ENCODE measurements at regions not wholly inside any gene's neighbourhood (a gene's known extent, or its start where the extent isn't known, plus 50 kb on each side); places are given as distances from the start of the nearest gene placed in this dataset.

DNA sequence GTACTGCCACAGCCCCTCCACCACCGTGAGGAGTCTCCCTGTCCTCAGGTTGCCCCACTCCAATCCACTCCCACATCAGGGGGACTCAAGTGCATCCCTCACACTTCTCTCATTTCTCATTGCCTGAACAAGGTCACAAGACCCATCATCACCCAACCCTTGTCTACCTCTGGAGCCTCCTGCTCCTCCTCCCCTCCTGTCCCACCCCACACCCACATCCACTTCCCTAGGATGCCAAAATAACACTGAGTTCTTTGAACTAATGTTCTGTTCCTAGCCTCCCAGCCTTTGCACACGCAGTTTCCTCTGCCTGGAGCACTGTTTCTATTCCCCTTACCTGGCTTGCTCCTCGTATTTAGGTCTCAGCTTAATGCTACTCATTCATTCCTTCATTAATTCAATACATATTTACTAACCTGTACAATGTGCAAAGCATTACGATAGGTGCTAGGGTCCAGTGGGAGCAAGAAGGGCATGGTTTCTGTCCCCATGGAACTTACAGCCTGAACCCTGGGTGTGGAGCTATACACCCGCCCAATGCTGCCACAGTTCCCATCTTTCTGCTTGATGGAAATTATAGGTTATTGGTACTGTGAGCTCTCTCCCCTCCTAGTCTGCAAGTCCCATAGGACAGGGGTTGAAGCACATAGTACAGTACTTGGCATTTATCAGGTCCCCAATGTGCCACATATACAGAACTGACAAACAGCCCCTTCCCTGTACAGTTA is 96.1 kb upstream of the GRIK3 start:
- DNase-seq = no peak

DNA sequence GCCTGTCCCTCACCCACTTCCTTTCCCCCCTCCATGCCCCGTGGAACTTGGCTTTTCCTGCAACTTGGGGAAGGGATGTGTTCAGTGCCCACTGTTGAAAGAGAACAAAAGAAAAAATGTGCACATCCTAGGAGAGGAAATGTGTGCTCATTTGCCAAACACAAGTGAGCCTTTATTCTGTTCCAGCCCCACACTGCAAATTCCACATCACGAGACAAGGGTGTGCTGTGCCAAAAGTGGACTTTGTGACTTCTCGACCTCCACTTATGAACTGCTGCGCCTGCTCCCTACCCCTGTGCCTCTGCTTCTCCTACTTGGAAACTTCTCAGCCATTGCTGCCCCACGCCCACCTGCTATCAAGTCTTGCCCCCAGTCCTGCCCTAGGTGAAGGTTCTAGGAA is 97.0 kb upstream of the GRIK3 start:
- no peak for DNase-seq

DNA sequence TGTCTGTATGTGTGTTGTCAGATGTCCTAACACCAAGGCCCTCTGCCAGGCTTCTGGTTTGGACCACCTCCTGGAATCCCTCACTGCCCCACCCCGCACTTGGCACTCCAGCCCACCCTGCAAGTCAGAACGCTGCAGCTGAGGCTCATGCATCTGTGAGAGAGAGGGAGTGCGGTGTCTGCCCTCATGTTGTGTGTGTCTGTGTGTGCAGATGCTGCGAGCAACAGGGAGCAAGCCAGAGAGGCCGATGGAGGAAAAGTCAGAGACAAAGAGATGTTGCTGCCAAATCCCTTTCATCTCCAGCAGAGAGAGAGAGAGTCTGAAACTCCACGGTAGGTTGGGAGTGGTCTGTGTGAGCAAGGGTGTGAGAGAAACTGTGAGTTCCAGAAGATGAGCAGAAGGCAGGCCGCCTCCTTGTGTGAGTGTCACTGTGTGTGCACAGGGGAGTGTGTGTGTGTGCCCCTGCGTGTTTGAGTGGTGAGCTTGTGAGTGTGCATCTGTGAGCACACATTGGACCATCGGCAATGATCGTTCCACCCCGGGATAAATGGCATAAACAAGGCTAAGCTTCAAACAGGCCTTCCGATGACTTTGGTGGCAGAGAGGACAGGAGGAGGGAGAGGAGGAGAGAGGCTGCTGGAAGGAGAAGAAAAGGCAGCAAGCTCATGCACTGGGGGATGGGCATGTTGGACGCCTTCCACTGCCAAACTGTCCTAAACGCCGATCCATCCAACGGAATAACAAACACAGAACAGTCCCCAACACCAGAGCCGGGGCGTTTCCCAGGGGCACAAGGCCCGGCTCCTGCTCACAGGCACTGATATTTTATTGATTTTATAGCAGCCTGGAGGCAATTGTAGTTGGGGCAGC is 99.2 kb upstream of the GRIK3 start:
- no peak for DNase-seq

GRCh38 chr1:37134599-37134998 is 100.3 kb upstream of the GRIK3 start:
- DNase-seq = no peak

DNA sequence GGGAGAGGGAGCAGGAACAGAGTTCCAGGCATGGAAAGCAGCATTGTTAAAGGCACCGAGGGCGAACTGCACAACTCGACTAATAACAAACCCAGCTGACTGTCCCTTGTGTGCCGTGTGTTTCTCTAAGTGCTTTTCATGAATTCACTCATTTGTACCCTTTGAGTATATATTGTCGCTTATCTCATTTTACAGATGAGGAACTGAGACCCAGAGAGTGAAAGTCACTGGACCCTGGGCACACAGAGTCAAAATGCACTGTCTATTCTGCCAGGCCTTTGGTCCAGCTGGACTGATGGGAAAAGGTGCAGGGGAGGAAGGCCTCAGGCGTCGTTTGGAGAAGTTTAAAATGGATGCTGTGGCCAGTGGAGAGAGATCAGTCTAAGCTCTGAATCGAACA is 100.7 kb upstream of the GRIK3 start:
- no peak for DNase-seq

DNA sequence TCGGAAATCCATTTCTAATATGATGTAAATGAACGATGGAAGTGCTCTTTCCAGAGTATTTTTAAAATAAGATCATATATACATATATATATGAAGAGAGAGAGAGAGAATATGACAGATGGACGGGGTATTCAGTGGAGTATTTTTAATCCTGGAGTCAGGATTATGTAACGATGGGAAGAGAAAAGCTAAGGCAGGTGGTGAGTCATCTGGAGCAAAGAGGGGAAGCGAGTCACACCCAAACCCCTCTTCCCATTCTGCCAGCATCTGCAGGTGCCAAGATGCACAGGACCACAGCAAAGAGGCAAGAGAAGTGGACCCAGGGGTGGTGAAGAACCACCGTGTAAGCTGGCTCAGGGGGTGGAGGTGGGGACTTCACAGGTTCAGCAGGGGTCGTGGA is 102.7 kb upstream of the GRIK3 start:
- DNase-seq = no peak

GRCh38 chr1:37137601-37138000 is 103.3 kb upstream of the GRIK3 start:
- no peak for DNase-seq

GRCh38 chr1:37143800-37144199 is 109.5 kb upstream of the GRIK3 start:
- no peak for DNase-seq

DNA sequence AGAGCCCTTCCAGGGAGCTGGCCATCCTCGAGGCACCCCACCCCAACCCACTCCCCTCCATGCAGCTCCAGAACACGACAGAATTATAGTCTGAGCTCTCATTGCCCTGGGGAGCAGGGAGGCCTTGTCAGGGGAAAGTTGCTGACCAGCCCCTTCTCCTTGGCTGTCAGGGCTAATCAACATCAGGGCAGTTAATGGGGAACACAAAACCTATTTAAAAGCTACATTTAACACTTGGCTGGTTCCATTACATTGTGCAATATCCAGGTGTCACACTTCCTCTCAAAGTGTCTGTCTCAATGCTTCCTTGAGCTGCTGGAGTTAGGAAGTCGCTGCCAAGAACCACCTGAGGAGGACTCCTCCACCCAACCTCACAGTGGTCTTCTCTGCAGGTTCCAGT is 111.8 kb upstream of the GRIK3 start:
- DNase-seq = no peak

DNA sequence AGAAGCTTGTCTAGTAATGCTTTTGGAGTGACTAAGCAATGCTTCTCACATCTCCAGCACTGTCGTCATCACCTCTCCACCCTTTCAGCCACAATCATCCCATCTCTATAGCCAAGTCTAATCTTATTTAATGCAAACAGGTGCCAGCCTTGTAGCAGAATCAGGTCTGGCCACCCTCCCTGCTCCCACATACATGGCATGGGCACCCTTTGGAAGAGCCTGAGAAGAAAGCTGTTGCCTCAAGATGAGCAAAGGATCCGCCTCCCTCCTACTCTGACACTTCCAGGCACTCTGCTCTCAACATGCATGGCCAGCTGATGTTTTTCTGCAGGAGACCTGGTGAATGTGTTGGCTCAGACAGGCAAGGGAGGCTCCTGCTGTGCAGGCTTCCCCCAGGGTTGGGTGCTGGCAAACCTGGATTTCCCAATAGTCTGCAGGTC is 113.1 kb upstream of the GRIK3 start:
- no peak for DNase-seq

GRCh38 chr1:37147906-37148305 is 113.6 kb upstream of the GRIK3 start:
- no peak for DNase-seq

DNA sequence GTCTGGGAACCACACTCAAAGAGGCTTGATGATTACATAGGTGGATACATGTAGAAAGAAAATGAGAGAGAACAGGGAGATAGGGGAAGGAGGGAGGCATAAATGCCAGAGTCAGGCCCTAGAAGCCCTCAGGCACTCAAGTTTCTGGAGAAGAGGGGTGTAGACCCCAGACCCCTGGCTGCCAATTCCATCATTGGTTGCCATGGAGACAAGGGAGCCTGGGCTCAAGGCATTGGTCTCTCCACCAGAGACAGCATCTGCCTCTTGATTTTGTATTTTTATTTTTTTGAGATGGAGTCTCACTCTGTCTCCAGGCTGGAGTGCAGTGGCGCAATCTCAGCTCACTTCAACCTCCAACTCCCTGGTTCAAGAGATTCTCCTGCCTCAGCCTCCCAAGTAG is 114.3 kb upstream of the GRIK3 start:
- DNase-seq = no peak

- no peak for DNase-seq
Measured at GRCh38 chr1:37149296-37149695, 115.0 kb upstream of the GRIK3 start.

GRCh38 chr1:37150986-37151385 is 116.7 kb upstream of the GRIK3 start:
- no peak for DNase-seq

GRCh38 chr1:37151789-37152188 is 117.5 kb upstream of the GRIK3 start:
- no peak for DNase-seq

- DNase-seq = no peak
Measured at GRCh38 chr1:37152491-37152890, 118.2 kb upstream of the GRIK3 start.

DNA sequence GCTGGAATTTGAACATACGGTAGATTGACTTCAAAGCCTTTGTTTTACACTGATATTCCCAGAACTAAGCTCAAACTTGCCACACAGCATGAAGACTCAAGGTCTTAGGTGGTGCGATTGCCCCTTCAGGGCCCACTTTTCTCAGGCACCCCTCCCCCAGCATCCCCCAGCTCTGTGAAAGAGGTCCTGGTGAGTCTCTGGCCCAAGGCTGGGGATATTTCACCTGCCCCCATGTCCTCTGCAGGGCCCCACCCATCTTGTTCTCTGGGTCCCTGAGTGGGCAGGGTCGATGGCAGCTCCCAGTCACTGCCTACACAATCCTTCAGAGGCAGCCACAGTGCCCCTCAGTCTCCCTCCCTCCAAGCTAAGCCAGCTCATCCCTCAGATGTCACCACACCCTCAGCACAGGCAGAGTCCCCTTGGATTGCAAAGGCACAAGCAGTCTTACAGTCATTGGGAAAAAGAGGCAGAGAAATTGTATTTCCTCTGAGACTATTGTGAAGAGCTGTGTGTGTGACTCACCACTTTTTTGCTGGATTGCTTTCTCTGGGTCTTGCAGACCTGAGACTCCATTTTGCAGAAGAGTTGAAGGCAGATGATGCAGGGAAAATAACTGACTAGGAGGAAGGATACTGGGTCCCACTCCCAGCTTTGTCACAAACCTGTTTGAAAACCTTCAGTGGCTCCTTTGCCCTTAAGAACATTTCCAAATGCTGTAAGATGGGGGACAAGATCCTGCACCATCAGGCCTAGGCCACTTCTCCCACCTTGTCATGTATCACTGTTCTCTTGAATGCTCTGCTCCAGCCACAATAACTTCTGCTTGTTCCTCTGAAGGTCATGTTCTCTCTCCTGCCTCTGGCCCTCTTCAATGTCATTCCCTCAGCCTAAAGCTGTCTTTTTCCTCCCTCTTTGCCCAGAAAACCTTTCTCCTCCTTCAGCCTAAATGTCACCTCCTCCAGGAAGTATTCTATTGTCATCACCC is 119.1 kb upstream of the GRIK3 start:
- no peak for DNase-seq

GRCh38 chr1:37156646-37157045 is 122.3 kb upstream of the GRIK3 start:
- DNase-seq = no peak

DNA sequence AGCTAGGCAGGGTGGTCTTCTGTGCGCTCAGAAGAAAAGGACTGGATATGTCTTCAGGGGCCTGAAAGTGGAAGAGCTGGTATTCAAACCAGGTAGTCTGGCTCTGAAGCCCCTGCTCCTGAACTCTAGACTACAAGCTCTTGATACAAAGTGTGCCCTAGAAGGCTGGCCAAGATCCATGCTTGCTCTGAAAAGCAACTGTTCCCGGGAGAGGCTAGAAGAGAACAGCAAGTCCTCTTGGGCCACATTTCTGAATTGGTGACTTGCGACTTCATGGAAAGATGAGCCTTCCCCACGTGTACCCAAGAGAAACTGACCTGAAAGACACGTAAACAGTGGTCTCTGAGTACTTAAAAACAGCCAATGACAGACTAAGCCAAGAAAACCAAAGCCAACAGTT is 123.3 kb upstream of the GRIK3 start:
- DNase-seq = no peak

DNA sequence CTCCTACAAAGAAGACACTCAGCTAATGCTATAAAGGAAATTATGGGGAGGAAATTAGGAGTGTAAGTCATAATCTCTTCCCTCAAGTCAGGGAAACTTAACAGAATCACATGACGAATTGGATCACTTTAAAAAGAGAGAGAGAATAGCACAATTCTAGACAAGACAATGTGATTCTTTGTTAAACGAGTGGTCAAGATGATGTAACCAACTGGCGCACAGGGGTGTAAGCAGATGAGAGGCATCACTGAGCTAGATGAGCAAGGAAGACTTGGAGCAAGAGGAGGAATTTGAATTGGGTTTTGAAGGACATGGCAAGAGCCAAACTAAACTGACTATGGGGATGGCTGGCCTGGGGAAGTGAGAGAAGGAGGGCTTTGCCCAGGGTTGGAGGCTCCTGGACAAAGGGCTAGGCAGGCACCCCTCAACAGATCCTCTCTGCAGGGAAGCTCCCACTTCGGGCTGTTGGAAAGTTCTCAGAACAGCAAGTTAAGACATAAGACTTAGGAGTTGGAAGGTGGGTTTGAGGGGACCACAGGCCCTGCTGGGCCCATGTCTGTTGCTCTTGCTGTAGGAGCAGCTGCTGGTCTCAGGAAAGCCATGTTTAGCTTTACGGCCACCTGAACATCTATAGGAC is 123.9 kb upstream of the GRIK3 start:
- DNase-seq = no peak

DNA sequence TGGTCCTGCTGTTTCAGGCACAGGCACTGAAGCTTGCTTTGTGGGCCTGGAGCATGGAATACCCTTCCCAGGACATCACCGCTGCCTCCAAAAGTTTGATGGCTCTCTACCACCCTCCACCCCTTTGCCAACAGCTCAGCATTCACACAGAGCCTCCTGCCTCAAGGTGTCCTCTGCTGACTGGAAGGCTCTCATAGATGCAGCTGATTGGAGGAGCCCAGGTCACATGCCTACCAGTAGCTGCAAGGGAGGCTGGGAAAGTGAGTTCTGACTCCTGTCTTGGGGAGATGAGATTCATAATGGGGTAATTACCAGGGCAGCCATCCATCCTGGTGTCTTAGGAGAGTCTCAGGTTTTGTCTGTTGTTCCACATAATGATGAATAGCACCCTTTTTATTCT is 124.8 kb upstream of the GRIK3 start:
- DNase-seq = no peak

DNA sequence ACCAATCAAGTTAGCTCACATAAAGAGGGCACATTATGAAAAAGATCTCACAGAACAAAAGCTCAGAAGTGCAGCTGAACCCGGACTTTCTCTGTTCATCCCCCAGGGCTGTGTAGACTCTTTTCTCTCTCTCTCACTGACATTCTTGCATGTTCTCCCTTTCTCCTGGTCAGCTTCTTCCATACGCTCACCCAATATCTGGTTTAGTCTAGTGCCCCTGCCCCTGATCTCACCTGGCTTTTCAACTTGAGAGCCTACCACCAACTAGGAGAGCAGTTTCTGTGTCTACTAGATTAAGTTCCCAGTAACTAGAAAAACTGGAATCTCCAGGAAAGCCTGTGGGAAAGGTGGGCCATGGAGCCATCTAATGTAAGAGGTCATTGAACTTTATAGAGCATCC is 126.9 kb upstream of the GRIK3 start:
- no peak for DNase-seq

DNA sequence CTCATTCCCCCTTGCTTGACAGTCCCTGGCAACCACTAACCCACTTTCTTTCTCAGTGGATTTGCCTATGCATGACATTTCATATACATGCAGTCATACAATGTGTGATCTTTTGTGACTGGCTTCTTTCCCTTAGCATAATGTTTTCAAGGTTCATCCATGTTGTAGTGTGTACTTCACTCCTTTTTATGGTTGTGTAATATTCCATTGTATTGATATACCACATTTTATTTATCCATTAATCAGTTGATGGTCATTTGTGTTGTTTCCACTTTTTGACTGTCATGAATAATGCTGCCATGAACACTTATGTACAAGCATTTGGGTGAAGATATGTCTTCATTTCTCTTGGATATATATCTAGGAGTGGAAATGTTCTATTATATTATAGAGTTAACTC is 127.7 kb upstream of the GRIK3 start:
- DNase-seq = no peak
